ENCODE measurements at regions not wholly inside any gene's neighbourhood (a gene's known extent, or its start where the extent isn't known, plus 50 kb on each side); places are given as distances from the start of the nearest gene placed in this dataset.

- DNase-seq (ENCODE audit: low read depth) = no peak
Measured at GRCh38 chr10:130745251-130745650, 566.3 kb downstream of the TCERG1L start.

- DNase-seq (ENCODE audit: low read depth) = no peak
Measured at GRCh38 chr10:130745821-130746220, 565.7 kb downstream of the TCERG1L start.

- DNase-seq (ENCODE audit: low read depth) = no peak
Measured at GRCh38 chr10:130746311-130746710, 565.2 kb downstream of the TCERG1L start.

GRCh38 chr10:130747356-130747755 lies 564.2 kb downstream of the TCERG1L start:
- DNase-seq (ENCODE audit: low read depth) = no peak

- no peak for DNase-seq (ENCODE audit: low read depth)
Measured at GRCh38 chr10:130747946-130748345, 563.6 kb downstream of the TCERG1L start.

GRCh38 chr10:130748409-130749057 lies 563.0 kb downstream of the TCERG1L start:
- no peak for DNase-seq (ENCODE audit: low read depth)

GRCh38 chr10:130749911-130750310 lies 561.6 kb downstream of the TCERG1L start:
- no peak for DNase-seq (ENCODE audit: low read depth)

- DNase-seq (ENCODE audit: low read depth) = no peak
Measured at GRCh38 chr10:130750441-130750840, 561.1 kb downstream of the TCERG1L start.

- DNase-seq (ENCODE audit: low read depth) = no peak
Measured at GRCh38 chr10:130751106-130751840, 560.2 kb downstream of the TCERG1L start.

- DNase-seq (ENCODE audit: low read depth) = peak; percentile 3
Measured at GRCh38 chr10:130751851-130752250, 559.7 kb downstream of the TCERG1L start.

- DNase-seq (ENCODE audit: low read depth) = no peak
Measured at GRCh38 chr10:130756651-130757050, 554.9 kb downstream of the TCERG1L start.

- DNase-seq (ENCODE audit: low read depth) = no peak
Measured at GRCh38 chr10:130757271-130757670, 554.2 kb downstream of the TCERG1L start.

GRCh38 chr10:130757821-130758489 lies 553.6 kb downstream of the TCERG1L start:
- DNase-seq (ENCODE audit: low read depth) = no peak

GRCh38 chr10:130758529-130758928 lies 553.0 kb downstream of the TCERG1L start:
- no peak for DNase-seq (ENCODE audit: low read depth)

GRCh38 chr10:130761032-130761575 lies 550.4 kb downstream of the TCERG1L start:
- DNase-seq (ENCODE audit: low read depth) = no peak

- DNase-seq (ENCODE audit: low read depth) = no peak
Measured at GRCh38 chr10:130761788-130762301, 549.7 kb downstream of the TCERG1L start.

- DNase-seq (ENCODE audit: low read depth) = no peak
Measured at GRCh38 chr10:130762491-130762890, 549.0 kb downstream of the TCERG1L start.

GRCh38 chr10:130763071-130763470 lies 548.5 kb downstream of the TCERG1L start:
- no peak for DNase-seq (ENCODE audit: low read depth)

GRCh38 chr10:130763491-130763890 lies 548.0 kb downstream of the TCERG1L start:
- no peak for DNase-seq (ENCODE audit: low read depth)

- no peak for DNase-seq (ENCODE audit: low read depth)
Measured at GRCh38 chr10:130764651-130765050, 546.9 kb downstream of the TCERG1L start.

- no peak for DNase-seq (ENCODE audit: low read depth)
Measured at GRCh38 chr10:130766071-130766470, 545.5 kb downstream of the TCERG1L start.

GRCh38 chr10:130767116-130767730 lies 544.3 kb downstream of the TCERG1L start:
- DNase-seq (ENCODE audit: low read depth) = no peak
